ENCODE measurements at regions not wholly inside any gene's neighbourhood (a gene's known extent, or its start where the extent isn't known, plus 50 kb on each side); places are given as distances from the start of the nearest gene placed in this dataset.
"Not testable (repeated sequence)": the region's sequence is repeated elsewhere in the genome, so short reads cannot be mapped to it uniquely, and the experiment has no call there.

GRCh38 chr2:18311420-18312195, 248.8 kb downstream of the RDH14 start:
- no peak for DNase-seq (ENCODE audit: low spot score)

- no peak for DNase-seq (ENCODE audit: low spot score)
These were observed 250.8 kb downstream of the RDH14 start for GRCh38 chr2:18309627-18310026.

GRCh38 chr2:18309188-18309587, 251.3 kb downstream of the RDH14 start:
- DNase-seq (ENCODE audit: low spot score), result no peak

GRCh38 chr2:18304849-18305248, 255.6 kb downstream of the RDH14 start:
- no peak for DNase-seq (ENCODE audit: low spot score)

GRCh38 chr2:18301421-18302139, 258.9 kb downstream of the RDH14 start:
- DNase-seq (ENCODE audit: low spot score), result no peak

GRCh38 chr2:18299423-18300212, 260.8 kb downstream of the RDH14 start:
- no peak for DNase-seq (ENCODE audit: low spot score)

GRCh38 chr2:18297534-18298058, 262.9 kb downstream of the RDH14 start:
- DNase-seq (ENCODE audit: low spot score), result no peak

GRCh38 chr2:18290386-18290785, 270.1 kb downstream of the RDH14 start:
- DNase-seq (ENCODE audit: low spot score), result no peak

- no peak for DNase-seq (ENCODE audit: low spot score)
These were observed 273.6 kb downstream of the RDH14 start for GRCh38 chr2:18286897-18287296.

- no peak for DNase-seq (ENCODE audit: low spot score)
These were observed 276.1 kb downstream of the RDH14 start for GRCh38 chr2:18284331-18284730.

GRCh38 chr2:18282026-18282425, 278.4 kb downstream of the RDH14 start:
- DNase-seq (ENCODE audit: low spot score), result no peak

- no peak for DNase-seq (ENCODE audit: low spot score)
These were observed 283.8 kb downstream of the RDH14 start for GRCh38 chr2:18276583-18277075.

- DNase-seq (ENCODE audit: low spot score), result no peak
These were observed 287.2 kb downstream of the RDH14 start for GRCh38 chr2:18273205-18273604.

GRCh38 chr2:18272148-18272494, 288.3 kb downstream of the RDH14 start:
- no peak for DNase-seq (ENCODE audit: low spot score)

- no peak for DNase-seq (ENCODE audit: low spot score)
These were observed 288.9 kb downstream of the RDH14 start for GRCh38 chr2:18271370-18272147.

GRCh38 chr2:18268400-18268799, 292.1 kb downstream of the RDH14 start:
- no peak for DNase-seq (ENCODE audit: low spot score)

GRCh38 chr2:18267501-18267900, 293.0 kb downstream of the RDH14 start:
- no peak for DNase-seq (ENCODE audit: low spot score)

- DNase-seq (ENCODE audit: low spot score), result not testable (repeated sequence)
These were observed 293.8 kb downstream of the RDH14 start for GRCh38 chr2:18266699-18267098.

GRCh38 chr2:18265614-18266586, 294.6 kb downstream of the RDH14 start:
- DNase-seq (ENCODE audit: low spot score), result no peak

- DNase-seq (ENCODE audit: low spot score), result no peak
These were observed 297.9 kb downstream of the RDH14 start for GRCh38 chr2:18262601-18263000.

All from Ammon's horn (tissue), 1 donor.